A673 (cell line): ENCODE measurements at regions not wholly inside any gene's neighbourhood (a gene's known extent, or its start where the extent isn't known, plus 50 kb on each side); places are given as distances from the start of the nearest gene placed in this dataset.

Source experiments
- EZH2 ChIP-seq: fragments of 200-600 bp; sonication (generic); IDR thresholded peaks from 2 replicates; pipeline ENCODE4 v1.6.1; 2017; ENCODE audit warnings: borderline replicate concordance, low read depth, mild to moderate bottlenecking, mixed read lengths, antibody characterized with exemption, low read length; ENCODE audit not compliant: poor library complexity, severe bottlenecking
- TF ChIP-seq, protein P1 (sequence below): fragments of 300-800, 200-600 bp; sonication (generic); conservative IDR thresholded peaks from 2 replicates; pipeline ENCODE4 v1.5.1; 2017; ENCODE audit warnings: low read depth, mild to moderate bottlenecking, antibody characterized with exemption, low read length, moderate library complexity, mixed read lengths

GRCh38 chr15:79643393-79643792 is 211.3 kb downstream of the MINAR1 start:
- no peak for TF ChIP-seq EZH2
- TF ChIP-seq, protein P1, sequence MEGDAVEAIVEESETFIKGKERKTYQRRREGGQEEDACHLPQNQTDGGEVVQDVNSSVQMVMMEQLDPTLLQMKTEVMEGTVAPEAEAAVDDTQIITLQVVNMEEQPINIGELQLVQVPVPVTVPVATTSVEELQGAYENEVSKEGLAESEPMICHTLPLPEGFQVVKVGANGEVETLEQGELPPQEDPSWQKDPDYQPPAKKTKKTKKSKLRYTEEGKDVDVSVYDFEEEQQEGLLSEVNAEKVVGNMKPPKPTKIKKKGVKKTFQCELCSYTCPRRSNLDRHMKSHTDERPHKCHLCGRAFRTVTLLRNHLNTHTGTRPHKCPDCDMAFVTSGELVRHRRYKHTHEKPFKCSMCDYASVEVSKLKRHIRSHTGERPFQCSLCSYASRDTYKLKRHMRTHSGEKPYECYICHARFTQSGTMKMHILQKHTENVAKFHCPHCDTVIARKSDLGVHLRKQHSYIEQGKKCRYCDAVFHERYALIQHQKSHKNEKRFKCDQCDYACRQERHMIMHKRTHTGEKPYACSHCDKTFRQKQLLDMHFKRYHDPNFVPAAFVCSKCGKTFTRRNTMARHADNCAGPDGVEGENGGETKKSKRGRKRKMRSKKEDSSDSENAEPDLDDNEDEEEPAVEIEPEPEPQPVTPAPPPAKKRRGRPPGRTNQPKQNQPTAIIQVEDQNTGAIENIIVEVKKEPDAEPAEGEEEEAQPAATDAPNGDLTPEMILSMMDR, result no peak
